Panc1 (cell line): ENCODE measurements at regions not wholly inside any gene's neighbourhood (a gene's known extent, or its start where the extent isn't known, plus 50 kb on each side); places are given as distances from the start of the nearest gene placed in this dataset.

Experiments
- ATAC-seq: fragments of 200-7000 bp; cut with Tn5 transposase; 2 replicates; pipeline ENCODE4 v1.9.1; 2020; ENCODE audit warnings: mild to moderate bottlenecking, moderate library complexity
- BruUV-seq: library from RNA; stranded (reverse); fragments of 400-500 nt; replicated peaks from 2 replicates; lab custom pipeline; 2021; lab: Mats Ljungman, UMichigan
- CTCF ChIA-PET: fragments of 300-600 bp; sonication (Branson Sonifier 250); formaldehyde crosslinking; loops from one replicate; lab custom pipeline; 2022; ENCODE audit warnings: antibody characterized with exemption; lab: Charles Lee
- POLR2A ChIA-PET: fragments of 300-600 bp; sonication (Branson Sonifier 250); formaldehyde crosslinking; loops from one replicate; lab custom pipeline; 2022; ENCODE audit warnings: antibody characterized with exemption; lab: Charles Lee
- DNase-seq: peaks from one replicate; pipeline ENCODE4 v3.0.0-alpha.2; 2010; ENCODE audit warnings: low read depth, low spot score
- H3K27ac ChIP-seq: 2 replicates; pipeline ENCODE4 v1.5.1; 2011; ENCODE audit warnings: mild to moderate bottlenecking, low read length, inconsistent platforms
- H3K27me3 ChIP-seq: fragments of 200-500 bp; sonication (Bioruptor generic); 2 replicates; pipeline ENCODE4 v1.6.0; 2014; ENCODE audit warnings: low read length, inconsistent platforms; ENCODE audit not compliant: control insufficient read depth, insufficient read depth
- H3K36me3 ChIP-seq: fragments of 200-500 bp; sonication (Bioruptor generic); 2 replicates; pipeline ENCODE4 v1.5.1; 2014; ENCODE audit warnings: inconsistent platforms, mild to moderate bottlenecking, low read length, moderate library complexity; ENCODE audit not compliant: control insufficient read depth, insufficient read depth
- H3K4me1 ChIP-seq: 2 replicates; pipeline ENCODE4 v1.5.1; 2011; ENCODE audit warnings: inconsistent platforms, mild to moderate bottlenecking, low read length, moderate library complexity; ENCODE audit not compliant: control insufficient read depth, insufficient read depth
- H3K4me3 ChIP-seq, 2 experiments: 2 replicates each; pipeline ENCODE4 v1.5.1; 2011 to 2012; ENCODE audit warnings: low read depth in 2 of 2, low read length in 2 of 2, mild to moderate bottlenecking in 2 of 2, inconsistent platforms in 1 of 2, moderate library complexity in 1 of 2
- H3K9me3 ChIP-seq: fragments of 200-500 bp; sonication (Bioruptor generic); 2 replicates; pipeline ENCODE4 v1.5.1; 2014; ENCODE audit warnings: low read depth, mild to moderate bottlenecking, inconsistent platforms, low read length, moderate library complexity; ENCODE audit not compliant: control insufficient read depth, insufficient read depth
- POLR2AphosphoS5 ChIP-seq: IDR thresholded peaks from 2 replicates; pipeline ENCODE4 v1.6.1; 2012; ENCODE audit warnings: mild to moderate bottlenecking, low read depth, low read length, moderate library complexity
- SIN3A ChIP-seq: IDR thresholded peaks from 2 replicates; pipeline ENCODE4 v1.6.1; 2012; ENCODE audit warnings: low read depth, mild to moderate bottlenecking, low read length, moderate library complexity, borderline replicate concordance; ENCODE audit not compliant: insufficient read depth
- TCF7L2 ChIP-seq: IDR thresholded peaks from 2 replicates; pipeline ENCODE4 v1.6.1; 2011; ENCODE audit warnings: mild to moderate bottlenecking, low read depth, low read length, inconsistent platforms
- in situ Hi-C: cut with HindIII; loops from 2 replicates; pipeline ENCODE4 v1.10.0; 2016; ENCODE audit warnings: low sequenced_read_pairs, low pct_unique_long_range_greater_than_20kb
- intact Hi-C: fragments of 100-400 bp; cut with micrococcal nuclease; formaldehyde crosslinking; loops from one replicate; pipeline ENCODE4 v1.10.0; 2022; ENCODE audit not compliant: unreplicated experiment
- TF ChIP-seq, protein P1 (sequence below), 2 experiments: IDR thresholded peaks; 2 replicates each; pipeline ENCODE4 v1.6.1; 2011 to 2012; ENCODE audit warnings: low read depth in 2 of 2, control low read depth in 1 of 2, low read length in 1 of 2, mild to moderate bottlenecking in 1 of 2, moderate library complexity in 1 of 2; ENCODE audit not compliant: insufficient read depth in 1 of 2
- TF ChIP-seq, protein P2 (sequence below): fragments of 450-650 bp; IDR thresholded peaks from 2 replicates; pipeline ENCODE4 v1.5.1; 2017; ENCODE audit warnings: mild to moderate bottlenecking

DNA sequence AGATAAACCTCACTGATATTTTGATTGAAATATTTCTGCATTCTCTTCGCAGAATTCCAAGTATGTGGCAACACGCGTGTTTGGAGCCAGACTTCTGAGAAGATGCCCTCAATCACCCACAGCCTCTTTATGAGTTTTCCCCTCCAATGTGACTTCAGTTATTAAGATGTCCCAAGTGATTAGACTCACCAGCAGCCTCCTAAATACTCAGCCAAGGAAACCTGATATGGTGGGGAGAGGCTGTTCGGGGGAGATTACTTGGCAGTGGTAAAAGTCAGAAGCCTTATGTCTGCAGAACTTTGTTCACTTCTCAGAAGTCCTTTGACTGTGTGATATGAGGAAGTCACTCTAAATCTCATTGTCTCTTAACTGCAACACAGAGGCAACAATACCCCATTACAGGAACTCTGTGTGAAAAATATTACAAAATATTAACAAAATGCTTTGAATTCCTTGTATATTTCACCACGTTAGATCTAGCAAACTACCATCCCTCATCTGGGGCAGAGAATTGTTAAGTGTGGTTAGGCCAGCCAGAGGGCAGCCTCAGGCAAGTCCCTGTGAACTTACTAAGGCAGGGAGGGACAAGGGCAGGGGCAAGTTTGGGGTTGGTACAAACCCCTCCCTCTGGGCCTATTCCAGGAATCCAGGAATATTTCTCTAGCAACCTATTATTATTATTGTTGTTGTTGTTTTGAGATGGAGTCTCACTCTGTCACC lies 151.4 kb upstream of the USP9X start:
- H3K4me3 ChIP-seq, result no peak overlapping the region
- no peaks in the 10 kb centered on the region for H3K9me3 ChIP-seq
- no TSS peak for BruUV-seq
- POLR2A ChIA-PET, result no interaction called here
- H3K4me1 ChIP-seq, result no peaks in the 10 kb centered on the region
- in situ Hi-C loops (no loop called here), intact Hi-C loops (no loop called here)
- ATAC-seq (no peak), DNase-seq (no peak)
- no peaks in the 10 kb centered on the region for H3K27me3 ChIP-seq
- no peak overlapping the region for H3K27ac ChIP-seq
- no peaks in the 10 kb centered on the region for H3K36me3 ChIP-seq
- TF ChIP-seq POLR2AphosphoS5, result no peak
- TF ChIP-seq, protein P1, sequence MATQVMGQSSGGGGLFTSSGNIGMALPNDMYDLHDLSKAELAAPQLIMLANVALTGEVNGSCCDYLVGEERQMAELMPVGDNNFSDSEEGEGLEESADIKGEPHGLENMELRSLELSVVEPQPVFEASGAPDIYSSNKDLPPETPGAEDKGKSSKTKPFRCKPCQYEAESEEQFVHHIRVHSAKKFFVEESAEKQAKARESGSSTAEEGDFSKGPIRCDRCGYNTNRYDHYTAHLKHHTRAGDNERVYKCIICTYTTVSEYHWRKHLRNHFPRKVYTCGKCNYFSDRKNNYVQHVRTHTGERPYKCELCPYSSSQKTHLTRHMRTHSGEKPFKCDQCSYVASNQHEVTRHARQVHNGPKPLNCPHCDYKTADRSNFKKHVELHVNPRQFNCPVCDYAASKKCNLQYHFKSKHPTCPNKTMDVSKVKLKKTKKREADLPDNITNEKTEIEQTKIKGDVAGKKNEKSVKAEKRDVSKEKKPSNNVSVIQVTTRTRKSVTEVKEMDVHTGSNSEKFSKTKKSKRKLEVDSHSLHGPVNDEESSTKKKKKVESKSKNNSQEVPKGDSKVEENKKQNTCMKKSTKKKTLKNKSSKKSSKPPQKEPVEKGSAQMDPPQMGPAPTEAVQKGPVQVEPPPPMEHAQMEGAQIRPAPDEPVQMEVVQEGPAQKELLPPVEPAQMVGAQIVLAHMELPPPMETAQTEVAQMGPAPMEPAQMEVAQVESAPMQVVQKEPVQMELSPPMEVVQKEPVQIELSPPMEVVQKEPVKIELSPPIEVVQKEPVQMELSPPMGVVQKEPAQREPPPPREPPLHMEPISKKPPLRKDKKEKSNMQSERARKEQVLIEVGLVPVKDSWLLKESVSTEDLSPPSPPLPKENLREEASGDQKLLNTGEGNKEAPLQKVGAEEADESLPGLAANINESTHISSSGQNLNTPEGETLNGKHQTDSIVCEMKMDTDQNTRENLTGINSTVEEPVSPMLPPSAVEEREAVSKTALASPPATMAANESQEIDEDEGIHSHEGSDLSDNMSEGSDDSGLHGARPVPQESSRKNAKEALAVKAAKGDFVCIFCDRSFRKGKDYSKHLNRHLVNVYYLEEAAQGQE (IDR thresholded peaks at IDR 0.05; ENCODE audit: insufficient read depth in 1 of 2, low read depth in 2 of 2, low read length in 1 of 2), result no peak
- TF ChIP-seq, protein P2, sequence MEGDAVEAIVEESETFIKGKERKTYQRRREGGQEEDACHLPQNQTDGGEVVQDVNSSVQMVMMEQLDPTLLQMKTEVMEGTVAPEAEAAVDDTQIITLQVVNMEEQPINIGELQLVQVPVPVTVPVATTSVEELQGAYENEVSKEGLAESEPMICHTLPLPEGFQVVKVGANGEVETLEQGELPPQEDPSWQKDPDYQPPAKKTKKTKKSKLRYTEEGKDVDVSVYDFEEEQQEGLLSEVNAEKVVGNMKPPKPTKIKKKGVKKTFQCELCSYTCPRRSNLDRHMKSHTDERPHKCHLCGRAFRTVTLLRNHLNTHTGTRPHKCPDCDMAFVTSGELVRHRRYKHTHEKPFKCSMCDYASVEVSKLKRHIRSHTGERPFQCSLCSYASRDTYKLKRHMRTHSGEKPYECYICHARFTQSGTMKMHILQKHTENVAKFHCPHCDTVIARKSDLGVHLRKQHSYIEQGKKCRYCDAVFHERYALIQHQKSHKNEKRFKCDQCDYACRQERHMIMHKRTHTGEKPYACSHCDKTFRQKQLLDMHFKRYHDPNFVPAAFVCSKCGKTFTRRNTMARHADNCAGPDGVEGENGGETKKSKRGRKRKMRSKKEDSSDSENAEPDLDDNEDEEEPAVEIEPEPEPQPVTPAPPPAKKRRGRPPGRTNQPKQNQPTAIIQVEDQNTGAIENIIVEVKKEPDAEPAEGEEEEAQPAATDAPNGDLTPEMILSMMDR, result no peak
- CTCF ChIA-PET, result no interaction called here

DNA sequence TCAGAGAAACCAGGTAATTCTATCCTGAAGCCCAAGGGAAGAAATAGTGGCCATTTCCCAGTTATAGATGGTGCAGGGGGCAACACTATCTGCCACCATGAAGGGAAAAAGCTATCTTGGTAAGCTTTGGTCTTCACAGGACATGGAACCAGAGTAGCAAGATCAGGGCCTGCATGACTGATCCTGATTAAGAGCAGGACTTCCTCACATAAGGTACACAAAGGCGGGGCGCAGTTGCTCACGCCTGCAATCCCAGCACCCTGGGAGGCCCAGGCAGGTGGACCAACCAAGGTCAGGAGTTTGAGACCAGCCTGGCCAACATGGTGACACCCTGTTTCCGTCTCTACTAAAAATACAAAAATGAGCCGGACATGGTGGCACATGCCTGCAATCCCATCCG lies 148.4 kb upstream of the USP9X start:
- H3K27me3 ChIP-seq, result no peaks in the 10 kb centered on the region
- ATAC-seq (no peak), DNase-seq (no peak)
- intact Hi-C loops, result no loop called here
- H3K36me3 ChIP-seq, result no peaks in the 10 kb centered on the region
- no peak overlapping the region for H3K27ac ChIP-seq
- TF ChIP-seq POLR2AphosphoS5, result no peak
- no peak for TF ChIP-seq TCF7L2
- TF ChIP-seq SIN3A, result no peak
- TF ChIP-seq, protein P1 (IDR thresholded peaks at IDR 0.05; ENCODE audit: insufficient read depth in 1 of 2, low read depth in 2 of 2, low read length in 1 of 2), result no peak
- TF ChIP-seq, protein P2, result no peak
- ChIA-PET POLR2A (interaction anchor here (0.6 kb wide), 1 partner anchor 164 kb away, joined by 5 read pairs; no protein-coding TSS in a partner anchor), CTCF (no interaction called here)
- H3K4me1 ChIP-seq, result no peaks in the 10 kb centered on the region
- no peaks in the 10 kb centered on the region for H3K9me3 ChIP-seq
- no TSS peak for BruUV-seq
- in situ Hi-C loops, result no loop called here
- H3K4me3 ChIP-seq, result no peak overlapping the region
